OCI-M2 (cell line): ENCODE measurements at regions not wholly inside any gene's neighbourhood (a gene's known extent, or its start where the extent isn't known, plus 50 kb on each side); places are given as distances from the start of the nearest gene placed in this dataset.
"Not testable (repeated sequence)": the region's sequence is repeated elsewhere in the genome, so short reads cannot be mapped to it uniquely, and the experiment has no call there.

Source experiments
- DNase-seq: peaks from one replicate; lab custom pipeline; 2025; ENCODE audit not compliant: unreplicated experiment; lab: John Stamatoyannopoulos, UW

DNA sequence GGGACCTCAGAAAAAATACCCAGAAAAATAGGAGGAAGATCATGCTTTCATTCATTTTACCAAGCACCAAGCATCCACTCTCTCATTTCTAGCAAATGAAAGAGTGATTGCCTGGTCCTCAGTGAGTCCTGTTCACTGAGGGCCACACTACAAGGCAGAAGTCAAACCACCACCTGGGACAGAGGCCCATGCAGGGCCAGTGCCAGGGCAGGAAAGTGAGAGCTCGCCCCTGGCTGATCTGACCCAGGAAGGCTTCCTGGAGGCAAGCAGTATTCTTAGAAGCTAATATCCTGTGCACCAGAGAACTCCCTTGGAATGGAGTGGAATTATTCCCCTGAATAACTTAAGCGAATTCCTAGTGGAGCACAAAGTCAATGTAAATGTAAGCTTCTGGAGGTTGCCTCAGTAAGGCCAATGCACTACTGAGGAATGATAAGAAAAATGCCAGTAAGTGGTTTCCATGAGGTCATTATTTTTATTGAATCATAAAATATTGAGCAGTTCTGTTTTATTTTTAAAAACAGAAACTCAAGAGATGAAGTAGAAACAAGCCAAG lies 191.6 kb upstream of the ID2 start:
- no peak for DNase-seq

DNA sequence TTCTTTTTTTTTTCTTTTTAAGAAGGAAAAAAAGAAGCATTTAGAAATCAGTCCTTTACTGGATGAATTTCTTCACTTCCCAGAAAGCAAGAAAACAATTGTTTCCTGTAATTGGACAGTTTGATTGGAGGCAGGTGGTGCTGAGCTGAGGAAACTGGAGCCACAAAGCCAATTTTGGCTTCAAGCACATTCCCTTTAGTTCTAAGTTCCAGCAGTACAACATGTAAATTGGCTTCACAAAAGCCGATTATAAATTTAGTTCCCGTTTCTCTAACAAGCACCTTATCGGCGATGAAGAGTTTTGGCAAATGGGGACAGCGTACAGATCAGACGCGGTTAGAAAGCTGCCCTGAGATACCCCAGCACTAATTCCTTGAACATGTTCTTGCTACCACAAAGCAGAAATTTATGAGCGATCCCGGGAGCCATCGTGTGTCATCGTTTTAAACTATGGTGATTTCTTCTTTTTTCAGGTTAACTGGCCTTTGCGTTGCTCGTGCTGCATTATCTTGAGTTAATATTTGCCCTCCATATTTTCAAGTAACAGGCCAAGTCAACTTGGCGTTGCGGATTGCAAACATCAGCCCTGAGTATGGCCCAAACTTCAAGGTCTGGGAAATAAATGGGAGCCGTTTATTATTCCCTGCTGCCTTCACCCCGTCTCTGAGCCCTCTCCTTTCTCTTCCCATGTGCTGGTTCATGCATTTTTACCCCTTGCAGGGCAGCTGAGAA lies 190.4 kb upstream of the ID2 start:
- DNase-seq, result no peak

DNA sequence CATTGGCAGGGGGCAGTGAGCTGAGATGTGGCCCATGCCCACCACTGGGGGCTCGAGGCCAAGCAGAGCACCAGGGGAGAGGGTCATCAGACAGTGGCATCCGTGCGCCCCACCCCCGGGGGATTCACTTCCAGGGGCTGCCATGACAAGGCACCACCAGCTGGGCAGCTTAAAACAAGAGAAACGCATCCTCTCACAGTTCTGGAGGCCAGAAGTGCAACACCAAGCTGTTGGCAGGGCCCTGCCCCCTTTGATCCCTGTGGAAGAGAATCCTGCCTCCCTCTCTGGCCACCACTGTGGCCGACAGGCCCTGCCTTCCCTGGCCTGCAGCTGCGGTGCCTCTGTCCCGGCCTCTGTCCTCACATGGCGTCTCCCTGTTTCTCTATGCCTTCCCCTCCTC lies 187.7 kb upstream of the ID2 start:
- no peak for DNase-seq

DNA sequence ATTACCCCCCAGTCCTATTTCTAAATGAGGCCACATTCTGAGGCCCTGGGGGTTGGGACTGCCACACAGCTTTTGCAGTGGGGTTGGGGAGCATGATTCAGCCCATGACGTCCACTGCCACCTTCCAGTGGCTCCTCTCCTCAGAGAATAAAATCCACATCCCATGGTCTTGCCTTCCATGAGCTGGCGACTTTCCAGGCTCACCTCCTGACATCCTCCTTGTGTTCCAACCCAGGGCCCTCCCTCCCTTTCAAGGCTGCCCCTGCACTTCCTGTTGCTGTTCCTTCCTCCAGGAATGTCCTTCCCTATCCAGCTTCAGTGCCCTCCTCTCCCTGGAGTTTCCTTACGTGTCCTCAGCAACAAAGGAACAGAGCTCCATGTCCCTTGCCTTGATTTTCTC lies 187.3 kb upstream of the ID2 start:
- DNase-seq, result no peak

DNA sequence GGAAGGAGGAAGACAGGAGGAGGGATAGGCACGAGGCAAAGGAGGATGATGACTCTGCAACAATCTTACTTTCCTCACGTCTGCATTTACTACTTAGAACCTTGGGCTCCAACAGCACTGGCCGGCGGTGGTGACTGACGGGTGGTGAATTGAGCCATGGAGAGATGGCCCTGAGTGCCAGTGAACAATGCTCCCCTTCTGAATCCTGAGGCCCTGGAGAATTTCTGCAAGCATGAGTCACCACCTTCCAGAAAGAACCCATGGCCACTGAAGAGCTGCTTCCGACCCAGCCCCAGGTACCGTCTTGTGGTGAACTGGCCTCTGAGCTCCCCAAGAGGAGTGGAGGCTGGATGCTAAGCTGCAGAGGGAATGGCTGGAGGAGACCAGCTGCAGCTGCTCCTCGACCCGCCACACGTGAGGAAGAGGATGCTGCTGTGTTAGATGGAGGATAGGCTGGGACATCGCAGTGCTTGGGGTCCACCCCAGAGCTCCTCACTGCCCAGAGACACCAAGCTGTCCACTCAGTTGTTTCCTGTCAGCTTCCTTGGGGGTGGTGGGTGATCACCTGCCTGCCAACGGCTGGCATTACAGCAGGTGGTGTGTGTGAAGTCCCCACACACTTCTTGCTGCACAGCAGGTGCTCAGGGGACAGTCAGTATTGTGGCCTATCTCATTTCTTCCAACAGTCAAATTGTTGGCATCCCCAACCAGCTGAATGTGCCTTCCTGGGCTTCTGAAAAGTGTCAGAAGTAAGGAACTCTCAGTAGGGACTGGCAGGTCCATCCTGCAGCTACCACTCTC lies 186.5 kb upstream of the ID2 start:
- no peak for DNase-seq

DNA sequence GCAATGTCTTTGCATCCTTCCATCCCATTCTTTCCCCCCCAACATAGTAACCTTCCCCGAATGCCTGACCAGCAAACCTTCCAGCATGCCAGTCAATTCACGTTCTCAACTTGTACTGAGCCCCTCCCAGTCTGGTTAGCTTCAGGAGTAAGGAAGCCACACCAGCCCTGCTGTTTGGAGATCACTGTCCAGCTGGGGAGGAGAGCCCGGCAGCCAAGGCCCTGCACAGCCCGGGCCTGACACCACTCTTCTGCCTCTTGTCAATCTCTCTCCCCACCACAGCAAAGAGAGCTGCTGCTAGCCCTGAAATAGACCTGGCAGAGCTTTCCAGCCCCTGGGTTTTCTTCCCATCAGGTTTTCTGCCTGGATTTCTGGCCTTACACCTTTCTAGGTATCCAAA lies 185.8 kb upstream of the ID2 start:
- DNase-seq, result no peak

DNA sequence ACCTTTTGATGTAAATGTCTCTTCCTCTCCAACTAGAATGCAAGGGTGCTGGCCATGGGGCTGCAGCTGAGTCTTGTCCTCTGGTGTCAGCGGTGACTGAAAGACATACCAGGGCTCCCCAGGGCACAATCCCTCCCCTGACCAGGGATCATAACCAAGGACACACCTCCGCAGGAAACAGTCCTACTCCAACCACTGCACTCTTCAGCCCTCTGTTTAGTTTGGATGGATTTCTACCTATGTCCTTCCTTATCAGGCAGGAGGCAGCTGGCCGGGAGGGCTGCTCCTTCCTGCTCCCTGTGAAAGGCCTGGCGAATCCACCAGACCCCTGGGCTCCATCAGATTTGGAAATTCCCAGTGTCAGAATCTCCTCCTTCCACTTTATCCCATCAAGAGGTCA lies 185.2 kb upstream of the ID2 start:
- DNase-seq, result no peak

DNA sequence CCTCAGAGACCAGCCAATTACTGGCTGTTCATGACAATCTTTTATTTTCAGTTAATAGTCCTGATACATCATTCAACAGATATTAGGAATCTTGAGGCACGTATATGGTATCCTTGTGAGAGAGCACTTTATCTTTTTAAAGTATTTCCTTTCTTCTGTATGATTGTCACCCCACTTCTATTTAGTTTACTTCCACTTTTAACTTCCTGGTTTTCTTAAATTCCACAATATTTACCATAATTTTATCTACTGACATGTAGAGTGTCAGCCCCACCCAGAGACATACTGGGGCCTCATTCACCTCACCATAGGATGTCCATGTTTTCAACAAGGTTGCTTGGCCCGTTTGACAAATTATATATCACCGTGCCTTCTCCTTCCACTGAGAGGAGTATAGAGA lies 182.9 kb upstream of the ID2 start:
- no peak for DNase-seq

DNA sequence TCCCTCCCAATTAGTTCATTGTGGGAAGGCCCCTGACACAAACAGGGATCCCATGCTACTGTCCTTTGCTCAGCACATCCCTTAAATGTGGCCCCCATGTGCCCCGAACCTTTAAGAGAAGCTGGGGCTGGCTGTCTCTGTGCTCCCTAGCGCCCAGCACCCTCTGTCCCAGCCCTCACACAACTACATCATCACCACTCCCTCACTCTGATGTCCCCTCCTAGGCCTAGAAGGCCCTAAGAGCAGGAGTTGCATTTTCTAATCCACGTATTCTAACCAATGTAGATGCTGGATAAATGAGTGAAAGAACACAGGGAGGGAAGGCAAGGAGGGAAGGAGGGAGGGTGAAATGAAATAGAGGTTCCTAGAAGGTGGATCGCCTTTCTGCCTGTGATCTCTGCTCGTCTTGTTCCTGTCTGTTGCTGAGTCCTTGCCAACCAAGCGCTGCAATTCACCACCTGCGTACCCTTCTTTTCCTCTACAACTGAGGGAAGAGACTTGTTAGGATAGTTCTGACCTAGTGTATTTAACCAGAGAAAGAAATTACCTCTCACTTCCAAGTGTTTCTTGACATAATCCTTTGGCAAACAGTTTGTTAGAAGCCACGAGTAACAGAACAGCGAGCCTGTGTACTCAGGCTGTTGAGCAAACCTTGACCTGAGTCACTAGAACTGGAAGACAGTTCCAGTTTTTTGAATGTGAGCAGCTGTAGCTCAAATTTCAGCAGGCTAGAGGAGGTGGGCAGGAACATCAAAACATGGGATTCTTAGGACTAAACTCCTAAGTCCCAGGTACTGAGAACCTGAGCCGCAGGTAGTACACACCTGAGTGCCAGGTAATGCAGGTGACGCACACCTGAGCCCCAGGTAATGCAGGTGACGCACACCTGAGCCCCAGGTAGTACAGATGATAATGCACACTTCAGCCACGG lies 181.5 kb upstream of the ID2 start:
- DNase-seq, result no peak

DNA sequence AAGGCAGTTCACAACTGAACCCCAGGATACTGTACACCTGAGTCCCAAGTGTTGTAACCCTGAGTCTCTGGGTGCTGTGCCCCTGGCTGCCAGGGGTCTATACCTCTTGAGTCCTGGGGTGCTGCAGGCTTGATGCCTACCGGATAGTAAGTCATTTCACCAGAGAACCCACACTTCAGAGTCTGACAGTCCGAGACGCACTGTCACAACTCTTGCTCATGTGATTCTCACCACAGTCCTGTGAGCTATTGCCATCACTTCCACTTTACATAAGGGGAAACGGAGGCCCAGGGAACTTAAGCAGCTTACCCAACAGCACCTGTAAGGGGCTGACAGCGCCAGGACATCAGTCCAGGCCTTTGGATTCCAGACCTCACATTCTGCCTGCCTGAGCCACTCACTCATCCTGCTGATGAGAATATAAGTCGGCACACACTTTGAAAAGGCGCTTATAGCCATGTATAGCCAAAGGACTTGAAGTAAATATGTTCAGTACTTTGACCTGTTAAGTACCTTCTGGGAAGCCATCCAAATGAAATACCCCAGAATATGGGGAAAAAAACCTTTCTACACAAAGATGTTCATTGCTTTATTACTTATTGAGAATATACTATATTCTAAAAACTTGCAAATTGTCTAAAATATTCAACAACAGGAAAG lies 180.7 kb upstream of the ID2 start:
- no peak for DNase-seq

DNA sequence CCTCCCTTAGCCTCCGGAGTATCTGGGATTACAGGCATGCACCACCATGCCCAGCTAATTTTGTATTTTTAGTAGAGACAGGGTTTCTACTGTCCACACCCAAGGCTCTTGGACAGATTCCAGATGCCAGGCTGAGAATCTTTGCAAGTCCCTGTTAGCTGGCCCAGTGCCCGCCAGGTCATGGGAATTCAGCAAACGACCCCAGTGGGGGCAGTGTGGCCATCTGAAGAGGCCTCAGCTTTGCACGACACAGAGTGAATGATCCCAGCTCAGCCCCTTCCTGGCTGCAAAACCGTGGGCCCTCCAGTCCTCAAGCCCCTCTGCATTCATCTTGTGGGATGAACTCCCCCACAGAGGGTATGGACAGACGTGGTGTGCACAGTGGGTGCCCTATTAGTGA lies 179.5 kb upstream of the ID2 start:
- DNase-seq, result no peak

DNA sequence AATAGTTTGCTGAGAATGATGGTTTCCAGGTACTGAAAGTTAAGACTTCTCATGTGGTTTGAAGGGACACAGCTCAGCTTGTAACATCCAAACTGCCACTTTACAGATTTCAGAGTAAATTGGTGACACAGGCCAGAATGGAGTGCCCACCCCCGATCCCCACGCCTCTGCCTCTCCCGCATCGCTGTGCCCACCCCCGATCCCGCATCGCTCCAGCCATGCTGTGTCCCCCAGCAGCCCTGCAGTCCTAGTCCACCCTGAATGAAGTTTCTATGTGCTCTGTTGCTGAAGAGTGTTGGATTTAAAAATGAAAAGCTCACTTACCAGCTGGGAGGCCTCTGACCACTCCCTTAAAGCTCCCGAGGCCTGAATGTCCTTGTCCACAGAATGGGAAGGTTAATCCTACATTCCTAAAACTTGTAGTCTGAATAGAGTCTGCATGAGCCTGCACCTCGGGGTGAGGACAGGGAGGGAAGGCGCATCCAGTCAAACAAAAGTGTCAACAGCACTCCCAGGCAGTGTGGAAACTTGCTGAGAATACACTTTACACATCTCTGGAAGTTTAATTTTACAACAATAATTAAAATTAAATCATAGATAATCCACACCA lies 176.4 kb upstream of the ID2 start:
- DNase-seq, result no peak

DNA sequence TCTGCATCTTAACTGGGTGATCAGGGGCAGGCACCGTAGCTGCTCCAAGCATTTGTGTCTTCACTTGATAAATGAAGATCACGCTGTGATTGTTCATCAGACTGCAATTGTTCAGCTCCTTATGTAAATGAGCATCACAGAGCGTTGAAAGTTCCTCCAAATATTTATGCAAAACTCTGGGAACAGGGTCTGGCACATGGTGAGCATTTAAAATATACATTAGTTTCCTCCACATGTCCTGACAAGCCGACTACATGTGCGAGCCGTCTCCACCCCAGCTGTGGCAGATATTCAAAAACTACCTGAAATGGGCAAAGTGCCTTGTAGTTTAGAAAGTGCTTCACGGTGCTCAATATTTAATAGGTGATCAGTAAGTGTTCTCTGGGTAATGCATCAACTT lies 175.1 kb upstream of the ID2 start:
- no peak for DNase-seq

DNA sequence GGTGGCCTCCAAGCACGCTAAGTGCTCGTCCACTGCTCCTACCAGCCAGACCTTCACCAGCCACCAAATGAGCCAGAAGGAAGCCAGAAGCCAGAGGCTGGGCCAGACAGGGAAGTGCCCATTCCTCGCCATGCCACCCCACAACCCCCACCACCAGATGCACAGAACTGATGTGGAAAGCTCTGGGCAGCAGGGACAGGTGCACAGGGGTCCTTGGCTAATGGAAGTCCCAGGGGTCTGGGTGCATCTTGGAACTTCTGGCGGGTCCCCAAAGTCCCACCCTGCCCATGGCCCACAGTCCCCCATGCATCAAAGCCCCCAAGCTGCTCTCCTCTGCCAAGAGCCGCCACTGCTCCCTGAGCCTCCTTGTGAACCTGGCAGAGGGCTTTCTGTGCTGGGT lies 173.1 kb upstream of the ID2 start:
- DNase-seq, result no peak

DNA sequence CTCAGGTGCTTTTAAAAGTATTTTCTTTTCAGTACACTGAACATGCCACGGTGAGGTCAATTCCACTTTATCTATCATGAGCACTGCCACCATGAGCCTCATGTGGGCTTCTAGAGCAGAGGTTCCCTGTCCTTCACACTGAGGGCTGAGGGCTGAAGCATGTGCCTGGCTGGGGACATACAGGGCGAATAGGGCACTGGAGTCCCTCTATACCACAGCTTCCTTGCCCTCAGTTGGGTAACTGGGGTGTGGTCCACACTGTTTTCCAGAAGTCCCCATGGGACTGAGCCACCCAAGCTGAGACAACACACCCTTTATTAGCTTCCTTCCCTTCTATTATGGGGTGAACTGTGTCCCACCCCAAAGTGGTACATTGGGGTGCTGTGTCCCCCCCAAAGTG lies 172.2 kb upstream of the ID2 start:
- DNase-seq, result no peak

DNA sequence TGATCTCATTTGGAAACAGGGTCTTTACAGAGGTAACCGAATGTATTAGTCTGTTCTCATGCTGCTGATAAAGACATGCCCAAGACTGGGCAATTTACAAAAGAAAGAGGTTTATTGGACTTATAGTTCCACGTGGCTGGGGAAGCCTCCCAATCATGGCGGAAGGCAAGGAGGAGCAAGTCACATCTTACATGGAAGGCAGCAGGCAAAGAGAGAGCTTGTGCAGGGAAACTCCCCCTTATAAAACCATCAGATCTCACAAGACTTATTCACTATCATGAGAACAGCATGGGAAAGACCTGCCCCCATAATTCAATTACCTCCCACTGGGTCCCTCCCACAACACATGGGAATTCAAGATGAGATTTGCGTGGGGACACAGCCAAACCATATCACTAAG lies 171.8 kb upstream of the ID2 start:
- DNase-seq, result not testable (repeated sequence)

DNA sequence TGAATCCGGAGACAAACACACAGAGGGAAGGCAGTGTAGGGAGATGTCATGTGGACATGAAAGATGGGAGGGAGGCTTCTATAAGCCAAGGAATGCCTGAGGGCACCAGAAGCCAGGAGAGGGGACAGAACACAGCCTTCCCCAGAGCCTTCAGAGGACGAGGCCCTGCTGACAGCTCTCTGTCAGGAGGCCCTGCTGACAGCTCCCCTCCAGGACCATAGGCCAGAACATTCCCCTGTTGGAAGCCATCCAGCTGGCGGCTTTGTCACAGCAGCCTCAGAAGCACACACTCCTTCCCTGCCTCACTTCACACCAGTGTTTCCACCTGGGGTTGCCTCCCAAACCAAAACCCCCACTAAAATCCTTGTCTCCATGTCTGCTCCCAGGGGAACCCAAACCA lies 171.3 kb upstream of the ID2 start:
- DNase-seq, result no peak

DNA sequence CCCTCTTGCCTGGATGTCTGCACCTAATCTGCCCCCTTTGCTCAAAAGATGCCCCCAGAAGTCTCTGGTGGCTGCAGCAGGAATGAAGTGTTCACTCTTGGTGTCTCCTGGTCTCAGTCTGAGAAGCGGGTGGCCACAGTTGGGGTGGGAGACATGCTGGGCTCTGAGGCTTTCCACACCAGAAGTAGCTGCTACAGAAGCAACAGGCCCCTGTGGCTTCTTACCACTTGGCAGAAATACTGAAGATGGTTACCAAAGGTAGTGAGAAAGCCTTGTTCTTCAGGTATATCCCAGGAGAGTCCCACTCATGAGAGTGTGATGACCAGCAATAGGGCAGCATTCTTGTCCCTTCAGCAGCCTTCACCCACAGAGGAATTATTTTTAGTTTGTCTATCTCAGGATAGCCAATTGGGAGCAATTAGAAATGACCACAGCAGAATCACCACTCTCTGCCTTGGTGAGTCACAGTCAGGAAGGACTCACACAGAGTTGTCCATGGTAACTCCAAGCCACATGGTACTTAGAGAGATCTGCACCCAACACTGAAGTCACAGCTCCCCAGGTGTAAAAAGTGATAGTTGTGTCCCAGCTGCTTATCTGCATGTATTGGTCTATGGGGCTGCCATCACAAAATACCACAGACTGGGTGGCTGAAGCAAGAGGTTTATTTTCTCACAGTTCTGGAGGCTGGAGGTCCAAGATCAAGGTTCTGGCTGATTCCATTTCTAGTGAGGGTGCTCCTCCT lies 169.8 kb upstream of the ID2 start:
- DNase-seq, result no peak

DNA sequence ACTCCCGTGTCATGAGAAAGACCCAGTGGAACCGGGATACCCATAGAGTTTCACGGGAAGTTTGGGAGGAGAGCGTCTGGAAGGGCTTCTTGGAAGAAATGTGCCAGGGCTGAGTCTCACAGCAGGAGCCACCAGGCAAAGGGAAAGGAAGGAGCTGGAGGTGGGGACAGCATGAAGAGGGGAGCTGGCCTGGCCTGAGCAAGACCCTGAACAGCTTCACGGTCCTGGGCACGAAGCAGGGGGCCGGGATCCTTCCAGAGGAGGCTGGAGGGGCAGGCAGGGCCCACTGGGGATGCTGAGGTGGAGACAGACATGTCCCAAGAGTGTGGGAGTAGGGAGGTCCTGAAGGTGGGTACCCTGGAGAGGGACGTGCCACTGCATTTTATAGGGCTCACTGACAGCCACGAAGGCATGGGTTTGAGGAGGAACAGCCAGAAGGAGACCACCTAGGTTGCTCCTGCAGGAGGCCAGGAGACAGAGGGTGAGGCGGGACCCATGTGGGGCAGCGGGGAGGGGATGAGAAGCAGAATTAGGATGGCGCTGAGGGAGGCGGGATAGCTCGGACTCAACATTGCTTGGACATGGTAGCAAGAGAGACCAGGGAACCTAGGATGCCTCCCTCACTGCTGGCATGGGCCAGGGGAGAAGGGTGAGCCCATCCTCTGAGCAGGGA lies 168.1 kb upstream of the ID2 start:
- no peak for DNase-seq
